DOHH2 (cell line): ENCODE measurements at regions not wholly inside any gene's neighbourhood (a gene's known extent, or its start where the extent isn't known, plus 50 kb on each side); places are given as distances from the start of the nearest gene placed in this dataset.

Source experiments
- H3F3A ChIP-seq: fragments of 200-600 bp; sonication (generic), shearing (Covaris generic); 2 replicates; pipeline ENCODE4 v1.6.0; 2016; ENCODE audit warnings: antibody characterized with exemption, mild to moderate bottlenecking; ENCODE audit not compliant: control insufficient read depth, insufficient read depth
- H3K27ac ChIP-seq: fragments of 200-600 bp; sonication (generic); 2 replicates; pipeline ENCODE4 v1.5.1; 2014; ENCODE audit warnings: low read depth, mild to moderate bottlenecking, low read length, moderate library complexity
- H3K27me3 ChIP-seq: fragments of 200-600 bp; sonication (generic); 2 replicates; pipeline ENCODE4 v1.6.1; 2014; ENCODE audit warnings: mild to moderate bottlenecking, low read length, mixed read lengths; ENCODE audit not compliant: control insufficient read depth
- H3K36me3 ChIP-seq: fragments of 200-600 bp; sonication (generic); 2 replicates; pipeline ENCODE4 v1.6.1; 2014; ENCODE audit warnings: mild to moderate bottlenecking, low read length, moderate library complexity, mixed read lengths; ENCODE audit not compliant: control insufficient read depth
- H3K4me1 ChIP-seq: fragments of 200-600 bp; sonication (generic); 2 replicates; pipeline ENCODE4 v1.6.1; 2014; ENCODE audit warnings: mild to moderate bottlenecking, low read length, mixed read lengths; ENCODE audit not compliant: control insufficient read depth
- H3K4me2 ChIP-seq: fragments of 200-600 bp; sonication (generic); 2 replicates; pipeline ENCODE4 v1.6.0; 2014; ENCODE audit warnings: mild to moderate bottlenecking, low read length, moderate library complexity
- H3K4me3 ChIP-seq: fragments of 200-600 bp; sonication (generic); 2 replicates; pipeline ENCODE4 v1.5.1; 2014; ENCODE audit warnings: mild to moderate bottlenecking, low read length, mixed read lengths
- H3K79me2 ChIP-seq: fragments of 200-600 bp; sonication (generic); 2 replicates; pipeline ENCODE4 v1.6.1; 2014; ENCODE audit warnings: mild to moderate bottlenecking, low read length, mixed read lengths; ENCODE audit not compliant: control insufficient read depth
- H3K9me2 ChIP-seq: fragments of 200-600 bp; sonication (generic); replicated peaks from 2 replicates; pipeline ENCODE4 v1.6.1; 2014; ENCODE audit warnings: mild to moderate bottlenecking, low read length, mixed read lengths; ENCODE audit not compliant: control insufficient read depth
- H3K9me3 ChIP-seq: fragments of 200-600 bp; sonication (generic); 2 replicates; pipeline ENCODE4 v1.6.1; 2014; ENCODE audit warnings: antibody characterized with exemption, low read length, mixed read lengths; ENCODE audit not compliant: control insufficient read depth, insufficient read depth
- H4K20me1 ChIP-seq: fragments of 200-600 bp; sonication (generic); 2 replicates; pipeline ENCODE4 v1.6.0; 2014; ENCODE audit warnings: low read depth, mild to moderate bottlenecking, antibody characterized with exemption, low read length, moderate library complexity; ENCODE audit not compliant: control insufficient read depth, insufficient read depth
- EZH2phosphoT487 ChIP-seq: fragments of 200-600 bp; sonication (generic); IDR thresholded peaks from 2 replicates; pipeline ENCODE4 v1.6.1; 2017; ENCODE audit warnings: borderline replicate concordance, mild to moderate bottlenecking, antibody characterized with exemption, low read length, moderate library complexity, mixed read lengths
- TF ChIP-seq, protein P1 (sequence below): fragments of 200-600 bp; sonication (generic); IDR thresholded peaks from one replicate; pipeline ENCODE4 v1.5.1; 2014; ENCODE audit warnings: antibody characterized with exemption, mild to moderate bottlenecking, low read depth, low read length; ENCODE audit not compliant: poor library complexity, severe bottlenecking

DNA sequence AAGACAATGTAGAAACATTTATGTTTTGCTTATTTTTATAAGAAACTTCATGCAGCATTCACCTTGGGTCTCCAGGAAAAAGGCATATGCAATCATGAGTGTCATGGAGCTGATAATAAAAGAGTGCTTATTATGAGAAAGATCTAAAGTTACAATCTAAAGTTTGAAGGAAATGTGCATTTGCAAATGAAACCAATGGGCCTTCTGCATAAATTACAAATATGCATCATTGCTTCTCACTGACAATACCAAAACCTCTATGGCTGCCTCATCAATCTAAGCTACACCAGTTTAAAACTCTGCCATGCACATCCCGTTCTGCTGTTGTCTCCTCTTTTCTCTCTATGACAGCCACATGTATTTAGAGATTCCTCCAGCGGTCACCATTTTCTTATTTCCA is 103.2 kb upstream of the ABI3BP start:
- H3K9me2 ChIP-seq: no peaks in the 10 kb centered on the region
- no peaks in the 10 kb centered on the region for H3K9me3 ChIP-seq
- no peaks in the 10 kb centered on the region for H3K79me2 ChIP-seq
- H3K27me3 ChIP-seq: no peaks in the 10 kb centered on the region
- no peak overlapping the region for H3K4me2 ChIP-seq
- H3K27ac ChIP-seq: no peak overlapping the region
- H3K4me1 ChIP-seq: no peaks in the 10 kb centered on the region
- no peaks in the 10 kb centered on the region for H3K36me3 ChIP-seq
- no peak overlapping the region for H3K4me3 ChIP-seq
- no peaks in the 10 kb centered on the region for H3F3A ChIP-seq
- TF ChIP-seq, protein P1, sequence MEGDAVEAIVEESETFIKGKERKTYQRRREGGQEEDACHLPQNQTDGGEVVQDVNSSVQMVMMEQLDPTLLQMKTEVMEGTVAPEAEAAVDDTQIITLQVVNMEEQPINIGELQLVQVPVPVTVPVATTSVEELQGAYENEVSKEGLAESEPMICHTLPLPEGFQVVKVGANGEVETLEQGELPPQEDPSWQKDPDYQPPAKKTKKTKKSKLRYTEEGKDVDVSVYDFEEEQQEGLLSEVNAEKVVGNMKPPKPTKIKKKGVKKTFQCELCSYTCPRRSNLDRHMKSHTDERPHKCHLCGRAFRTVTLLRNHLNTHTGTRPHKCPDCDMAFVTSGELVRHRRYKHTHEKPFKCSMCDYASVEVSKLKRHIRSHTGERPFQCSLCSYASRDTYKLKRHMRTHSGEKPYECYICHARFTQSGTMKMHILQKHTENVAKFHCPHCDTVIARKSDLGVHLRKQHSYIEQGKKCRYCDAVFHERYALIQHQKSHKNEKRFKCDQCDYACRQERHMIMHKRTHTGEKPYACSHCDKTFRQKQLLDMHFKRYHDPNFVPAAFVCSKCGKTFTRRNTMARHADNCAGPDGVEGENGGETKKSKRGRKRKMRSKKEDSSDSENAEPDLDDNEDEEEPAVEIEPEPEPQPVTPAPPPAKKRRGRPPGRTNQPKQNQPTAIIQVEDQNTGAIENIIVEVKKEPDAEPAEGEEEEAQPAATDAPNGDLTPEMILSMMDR: no peak
- TF ChIP-seq EZH2phosphoT487: no peak
- H4K20me1 ChIP-seq: no peaks in the 10 kb centered on the region

- Histone ChIP-seq H3F3A (no peaks in the 10 kb centered on the region), H3K9me2 (no peaks in the 10 kb centered on the region), H3K27ac (no peak overlapping the region), H3K36me3 (no peaks in the 10 kb centered on the region), H4K20me1 (no peaks in the 10 kb centered on the region), H3K4me1 (no peaks in the 10 kb centered on the region), H3K9me3 (no peaks in the 10 kb centered on the region), H3K79me2 (no peaks in the 10 kb centered on the region), H3K4me3 (no peak overlapping the region), H3K4me2 (no peak overlapping the region), H3K27me3 (no peaks in the 10 kb centered on the region)
- TF ChIP-seq EZH2phosphoT487: no peak
- TF ChIP-seq, protein P1: no peak
These were observed 102.6 kb upstream of the ABI3BP start for GRCh38 chr3:101095693-101096430.

- Histone ChIP-seq H4K20me1 (no peaks in the 10 kb centered on the region), H3K79me2 (no peaks in the 10 kb centered on the region), H3K27ac (no peak overlapping the region), H3K9me2 (no peaks in the 10 kb centered on the region), H3K4me1 (no peaks in the 10 kb centered on the region), H3F3A (no peaks in the 10 kb centered on the region), H3K4me2 (no peak overlapping the region), H3K9me3 (no peaks in the 10 kb centered on the region), H3K4me3 (no peak overlapping the region), H3K27me3 (no peaks in the 10 kb centered on the region), H3K36me3 (no peaks in the 10 kb centered on the region)
- TF ChIP-seq, protein P1: no peak
- TF ChIP-seq EZH2phosphoT487: no peak
These were observed 98.3 kb upstream of the ABI3BP start for GRCh38 chr3:101091489-101091888.
